ENCODE measurements at regions not wholly inside any gene's neighbourhood (a gene's known extent, or its start where the extent isn't known, plus 50 kb on each side); places are given as distances from the start of the nearest gene placed in this dataset.

DNA sequence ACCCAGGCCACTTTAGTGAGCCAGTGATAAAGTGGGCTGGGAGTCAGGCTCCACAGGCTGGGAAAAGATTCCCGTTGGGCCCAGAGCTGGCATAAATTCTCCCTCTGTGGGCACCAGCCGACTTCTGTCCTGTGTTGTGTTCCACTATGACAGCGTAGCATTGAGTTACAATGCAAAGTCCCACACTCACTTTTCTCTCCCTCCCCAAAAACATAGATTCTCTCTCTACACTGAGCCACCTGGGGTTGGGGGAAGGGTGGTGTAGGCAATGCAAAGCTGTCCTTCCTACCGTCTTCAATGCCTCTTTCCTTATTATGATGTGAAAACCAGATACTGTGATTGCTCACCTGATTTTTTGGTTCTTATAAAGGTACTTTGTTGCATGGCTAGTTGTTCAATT, 566.2 kb downstream of the RAPGEF2 start:
- TF ChIP-seq CTCF (IDR thresholded peaks at IDR 0.05) (no peak), POLR2A (IDR thresholded peaks at IDR 0.05) (no peak), EP300 (IDR thresholded peaks at IDR 0.05) (no peak), POLR2AphosphoS5 (IDR thresholded peaks at IDR 0.05) (no peak)

Measured in sigmoid colon (tissue), 4 donors.